MG63 (cell line): ENCODE measurements at regions not wholly inside any gene's neighbourhood (a gene's known extent, or its start where the extent isn't known, plus 50 kb on each side); places are given as distances from the start of the nearest gene placed in this dataset.

ENCODE experiments used
- DNase-seq: peaks from one replicate; pipeline ENCODE4 v3.0.0-alpha.2; 2020
- H3K27me3 ChIP-seq: fragments of 250-450 bp; sonication (Bioruptor Pico); 2 replicates; pipeline ENCODE4 v1.5.1; 2020; ENCODE audit warnings: mild to moderate bottlenecking, moderate library complexity
- H3K36me3 ChIP-seq: fragments of 250-450 bp; sonication (Bioruptor Pico); 2 replicates; pipeline ENCODE4 v1.5.1; 2020; ENCODE audit warnings: mild to moderate bottlenecking, moderate library complexity
- H3K4me3 ChIP-seq: fragments of 250-450 bp; sonication (Bioruptor Pico); 2 replicates; pipeline ENCODE4 v1.5.1; 2020; ENCODE audit warnings: mild to moderate bottlenecking, moderate library complexity
- H3K9me3 ChIP-seq: fragments of 250-450 bp; sonication (Bioruptor Pico); 2 replicates; pipeline ENCODE4 v1.5.1; 2020; ENCODE audit warnings: mild to moderate bottlenecking, moderate library complexity

DNA sequence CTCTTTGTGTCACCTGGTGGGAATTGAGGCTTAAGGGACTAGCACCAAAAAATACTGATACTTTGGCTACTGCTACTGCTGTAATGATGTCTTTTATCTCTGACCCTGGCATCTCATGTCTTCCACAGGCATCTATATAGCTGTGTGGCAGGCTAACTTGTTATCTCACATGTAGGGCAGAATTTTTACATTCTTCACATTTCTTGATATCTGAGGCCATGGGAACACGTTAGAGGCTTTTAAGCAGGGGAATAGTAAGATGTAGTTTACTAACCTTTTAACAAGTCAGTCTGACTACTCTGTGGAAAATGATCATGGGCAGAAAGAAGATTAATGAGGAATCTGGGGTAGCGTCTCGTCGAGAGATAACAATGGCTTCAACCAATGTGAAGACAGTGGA lies 498.4 kb downstream of the PCNX1 start:
- H3K27me3 ChIP-seq, result no peaks in the 10 kb centered on the region
- no peak overlapping the region for H3K4me3 ChIP-seq
- H3K36me3 ChIP-seq, result no peaks in the 10 kb centered on the region
- no peak for DNase-seq
- H3K9me3 ChIP-seq, result no peaks in the 10 kb centered on the region

DNA sequence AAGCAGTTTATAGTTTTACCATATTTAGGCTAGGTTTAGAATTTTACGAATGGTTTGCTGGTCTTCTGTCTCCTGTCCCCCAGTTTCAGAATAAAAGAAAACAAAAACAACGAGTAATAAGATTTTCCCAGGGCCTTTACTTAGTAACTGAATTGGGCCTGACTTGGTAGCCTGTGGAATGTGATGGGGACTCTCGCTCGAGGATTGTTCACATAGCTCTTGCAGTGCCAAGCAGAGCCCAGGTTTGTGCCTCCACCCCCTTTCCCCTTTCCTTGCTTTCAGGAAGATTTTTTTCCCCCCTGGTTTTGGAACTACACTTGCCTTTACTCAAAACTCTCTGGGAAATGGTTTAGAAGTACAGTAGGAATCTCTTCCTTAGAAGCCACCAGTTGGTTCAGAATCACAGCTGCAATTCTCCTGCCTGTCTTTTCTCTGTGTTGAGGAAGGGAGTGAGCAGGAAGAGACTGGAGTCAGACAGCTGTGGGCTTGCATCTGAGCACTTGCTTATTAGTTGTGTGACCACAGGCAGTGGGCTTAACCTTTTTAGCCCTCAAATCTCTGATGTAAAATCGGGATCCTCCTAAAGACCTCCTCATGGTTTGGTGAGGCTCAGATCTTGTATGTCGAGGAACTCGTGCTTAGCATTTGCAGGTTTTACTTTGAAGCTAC lies 501.2 kb downstream of the PCNX1 start:
- no peak for DNase-seq
- Histone ChIP-seq H3K9me3 (no peaks in the 10 kb centered on the region), H3K4me3 (no peak overlapping the region), H3K27me3 (no peaks in the 10 kb centered on the region), H3K36me3 (no peaks in the 10 kb centered on the region)

DNA sequence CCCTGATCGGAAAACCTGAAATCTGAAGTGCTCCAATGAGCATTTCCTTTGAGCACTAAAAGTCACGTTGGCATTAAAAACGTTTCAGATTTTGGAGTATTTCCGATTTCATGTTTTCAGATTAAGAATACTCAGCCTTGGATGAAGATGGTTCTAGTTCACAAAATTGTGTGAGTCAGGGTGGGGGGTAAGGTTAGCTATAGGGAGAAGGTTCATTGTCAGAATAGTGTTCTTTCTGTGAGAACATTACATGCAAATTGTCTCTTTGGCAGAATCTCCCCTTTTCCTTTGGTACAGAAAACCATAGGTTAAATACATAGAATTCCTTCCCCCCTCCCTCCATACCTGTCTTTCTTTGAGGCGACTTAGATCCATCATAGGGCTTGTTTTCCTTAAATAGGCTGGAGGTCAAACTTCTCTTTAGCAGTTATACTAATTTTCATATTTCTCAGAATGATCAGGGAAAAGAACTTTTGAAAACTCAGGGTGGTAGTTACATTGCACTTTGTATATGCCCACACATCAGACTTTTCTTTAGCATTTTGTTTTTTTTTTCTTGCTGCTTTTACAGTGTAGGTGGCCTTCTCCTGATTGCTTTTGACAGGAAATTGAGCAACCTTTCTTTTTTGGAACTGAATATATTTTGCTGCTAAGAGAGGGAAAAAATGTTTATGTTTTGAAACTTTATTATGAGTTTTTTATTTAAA lies 503.5 kb downstream of the PCNX1 start:
- no peaks in the 10 kb centered on the region for H3K9me3 ChIP-seq
- no peak for DNase-seq
- no peak overlapping the region for H3K4me3 ChIP-seq
- H3K36me3 ChIP-seq, result no peaks in the 10 kb centered on the region
- no peaks in the 10 kb centered on the region for H3K27me3 ChIP-seq

GRCh38 chr14:71411285-71411595 lies 504.0 kb downstream of the PCNX1 start:
- H3K36me3 ChIP-seq, result no peaks in the 10 kb centered on the region
- no peaks in the 10 kb centered on the region for H3K9me3 ChIP-seq
- no peak for DNase-seq
- no peak overlapping the region for H3K4me3 ChIP-seq
- no peaks in the 10 kb centered on the region for H3K27me3 ChIP-seq

DNA sequence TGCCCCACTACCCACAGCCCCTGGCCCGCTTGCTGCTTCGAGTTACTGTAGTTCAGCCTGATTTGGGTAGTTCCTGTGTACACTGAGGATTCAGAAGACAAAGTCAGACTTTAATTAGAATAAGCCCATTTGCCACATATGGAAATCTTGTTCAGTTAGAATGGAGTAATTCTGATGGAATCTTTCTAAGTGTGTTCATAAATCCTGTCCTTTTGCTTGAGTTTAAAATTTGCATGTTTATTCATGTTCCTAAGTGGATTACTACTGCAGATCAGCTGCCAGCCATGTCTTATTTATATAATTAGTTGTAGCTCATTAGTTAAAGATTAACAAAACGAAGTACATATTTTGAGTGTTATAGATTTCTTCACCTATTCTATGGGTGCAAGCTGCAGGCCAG lies 504.5 kb downstream of the PCNX1 start:
- Histone ChIP-seq H3K4me3 (no peak overlapping the region), H3K36me3 (no peaks in the 10 kb centered on the region), H3K27me3 (no peaks in the 10 kb centered on the region), H3K9me3 (no peaks in the 10 kb centered on the region)
- no peak for DNase-seq

- H3K27me3 ChIP-seq, result no peaks in the 10 kb centered on the region
- H3K36me3 ChIP-seq, result no peaks in the 10 kb centered on the region
- no peak overlapping the region for H3K4me3 ChIP-seq
- H3K9me3 ChIP-seq, result no peaks in the 10 kb centered on the region
- no peak for DNase-seq
Observed at GRCh38 chr14:71414631-71415403, 507.6 kb downstream of the PCNX1 start.

- Histone ChIP-seq H3K9me3 (no peaks in the 10 kb centered on the region), H3K27me3 (no peaks in the 10 kb centered on the region), H3K4me3 (no peak overlapping the region), H3K36me3 (no peaks in the 10 kb centered on the region)
- DNase-seq, result no peak
Observed at GRCh38 chr14:71415404-71415690, 508.1 kb downstream of the PCNX1 start.

DNA sequence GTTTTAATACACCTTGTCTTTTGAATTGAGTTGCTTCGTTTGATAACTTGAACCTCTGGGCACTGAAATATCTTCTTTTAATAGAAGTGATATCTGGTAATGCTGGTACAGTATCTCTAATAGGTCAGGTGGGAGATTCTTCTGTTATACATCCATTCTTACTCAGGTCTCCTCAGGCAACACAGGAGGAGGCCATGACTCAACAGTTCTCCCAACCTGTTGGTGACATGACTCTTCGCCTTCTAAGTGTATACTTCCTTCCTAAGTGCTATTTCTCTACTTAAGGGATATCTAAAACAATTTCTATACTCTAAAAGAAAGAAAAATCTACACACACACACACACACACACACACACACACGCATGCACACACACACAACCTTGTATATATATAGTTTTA lies 509.1 kb downstream of the PCNX1 start:
- H3K36me3 ChIP-seq, result no peaks in the 10 kb centered on the region
- H3K9me3 ChIP-seq, result no peaks in the 10 kb centered on the region
- no peaks in the 10 kb centered on the region for H3K27me3 ChIP-seq
- no peak overlapping the region for H3K4me3 ChIP-seq
- no peak for DNase-seq

DNA sequence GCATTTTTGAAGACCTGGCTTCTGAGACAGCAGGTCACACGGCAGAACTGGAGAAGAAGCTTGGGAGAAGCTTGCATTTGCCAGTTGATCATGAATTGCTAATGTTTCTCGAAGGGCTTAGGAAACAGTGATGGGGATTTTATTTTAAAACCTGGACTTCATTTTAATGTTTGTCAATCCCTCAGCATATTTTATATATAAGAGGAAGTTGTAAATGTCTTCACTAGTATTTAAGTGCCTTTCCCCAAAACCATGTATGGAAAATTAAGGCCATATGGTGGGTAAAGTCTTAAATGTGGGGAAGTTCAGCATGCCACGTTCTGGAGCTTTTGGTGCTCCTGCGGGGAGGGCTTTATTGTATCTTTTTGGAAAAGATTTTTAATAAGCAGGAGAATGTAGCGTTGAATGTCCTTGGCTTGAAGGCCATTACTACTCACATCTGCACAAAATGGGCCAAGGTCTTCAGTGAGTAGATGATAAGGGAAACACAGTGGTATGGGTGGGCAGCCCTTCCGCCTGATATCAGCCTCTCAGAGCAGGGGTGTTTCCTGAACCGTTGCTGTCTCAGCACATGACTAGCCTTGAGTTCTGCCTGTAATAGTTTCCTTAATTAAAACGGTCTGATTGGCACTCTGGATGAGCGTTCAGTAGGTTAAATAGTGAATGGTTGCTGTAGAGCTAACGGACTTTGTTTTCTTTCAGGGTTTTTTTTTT lies 511.4 kb downstream of the PCNX1 start:
- Histone ChIP-seq H3K36me3 (no peaks in the 10 kb centered on the region), H3K9me3 (no peaks in the 10 kb centered on the region), H3K27me3 (no peaks in the 10 kb centered on the region), H3K4me3 (no peak overlapping the region)
- no peak for DNase-seq

DNA sequence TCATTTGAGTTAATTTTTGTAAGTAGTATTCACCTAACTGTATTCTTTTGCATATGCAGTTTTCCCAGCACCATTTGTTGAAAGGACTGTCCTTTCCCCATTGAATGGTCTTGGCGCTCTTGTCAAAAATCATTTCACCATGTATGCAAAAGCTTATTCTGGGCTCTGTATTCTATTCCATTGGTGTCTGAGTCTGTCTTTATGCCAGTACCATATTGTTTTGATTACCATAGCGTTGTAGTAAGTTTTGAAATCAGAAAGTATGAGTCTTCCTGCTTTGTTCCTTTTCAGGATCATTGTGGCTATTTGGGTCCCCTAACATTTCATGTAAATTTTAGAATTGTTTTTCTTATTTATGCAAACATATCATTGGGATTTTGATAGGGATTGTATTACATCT lies 508.7 kb upstream of the RGS6 start:
- Histone ChIP-seq H3K4me3 (no peak overlapping the region), H3K27me3 (no peaks in the 10 kb centered on the region), H3K36me3 (no peaks in the 10 kb centered on the region), H3K9me3 (peaks cover 16% of the 10 kb centered on the region)
- no peak for DNase-seq

- DNase-seq, result no peak
- Histone ChIP-seq H3K36me3 (no peaks in the 10 kb centered on the region), H3K27me3 (no peaks in the 10 kb centered on the region), H3K9me3 (peaks cover 16% of the 10 kb centered on the region), H3K4me3 (no peak overlapping the region)
Observed at GRCh38 chr14:71424941-71425340, 507.3 kb upstream of the RGS6 start.

DNA sequence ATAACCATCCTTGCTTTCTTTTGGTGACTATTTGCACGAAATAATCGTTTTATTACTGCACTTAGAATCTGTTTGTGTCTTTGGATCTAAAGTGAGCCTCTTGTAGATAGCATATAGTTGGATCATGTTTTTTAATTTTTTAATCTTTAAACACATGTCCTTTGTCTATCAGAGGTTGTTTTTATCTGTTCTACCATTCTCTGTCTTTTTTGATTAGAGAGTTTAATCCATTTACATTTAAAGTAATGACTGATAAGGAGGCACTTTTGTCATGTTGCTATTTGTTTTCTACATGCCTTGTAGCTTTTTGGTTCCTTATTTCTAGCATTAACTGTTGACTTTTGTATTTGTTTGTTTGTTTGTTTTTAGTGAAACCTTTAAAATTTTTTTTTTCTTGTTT lies 506.2 kb upstream of the RGS6 start:
- Histone ChIP-seq H3K36me3 (no peaks in the 10 kb centered on the region), H3K27me3 (no peaks in the 10 kb centered on the region), H3K9me3 (peaks cover 16% of the 10 kb centered on the region), H3K4me3 (no peak overlapping the region)
- no peak for DNase-seq

DNA sequence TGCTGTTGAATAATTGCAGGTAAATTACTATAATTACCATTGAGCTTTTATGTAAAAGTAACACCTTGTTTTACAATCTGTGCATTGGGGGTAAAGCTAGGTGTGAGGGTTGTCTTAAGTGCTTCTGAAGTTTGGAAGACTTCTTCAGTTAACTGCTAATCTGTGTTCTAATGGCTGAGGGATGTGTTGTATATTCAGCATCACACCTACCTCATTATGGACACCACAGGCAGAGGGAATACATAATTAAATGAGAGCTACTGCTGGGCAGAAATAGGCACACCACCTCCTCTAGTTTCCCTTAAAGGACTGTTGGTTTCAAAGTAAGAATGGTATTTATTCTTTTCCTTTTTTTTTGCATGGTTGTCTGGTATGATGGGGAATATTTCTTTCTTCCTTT lies 502.3 kb upstream of the RGS6 start:
- Histone ChIP-seq H3K9me3 (peaks cover 12% of the 10 kb centered on the region), H3K4me3 (no peak overlapping the region), H3K27me3 (no peaks in the 10 kb centered on the region), H3K36me3 (no peaks in the 10 kb centered on the region)
- no peak for DNase-seq

GRCh38 chr14:71430321-71430677 lies 501.9 kb upstream of the RGS6 start:
- no peaks in the 10 kb centered on the region for H3K36me3 ChIP-seq
- peaks cover 12% of the 10 kb centered on the region for H3K9me3 ChIP-seq
- no peak for DNase-seq
- H3K4me3 ChIP-seq, result no peak overlapping the region
- H3K27me3 ChIP-seq, result no peaks in the 10 kb centered on the region

GRCh38 chr14:71430678-71431376 lies 501.4 kb upstream of the RGS6 start:
- Histone ChIP-seq H3K4me3 (no peak overlapping the region), H3K9me3 (peaks cover 8% of the 10 kb centered on the region), H3K36me3 (no peaks in the 10 kb centered on the region), H3K27me3 (no peaks in the 10 kb centered on the region)
- no peak for DNase-seq

DNA sequence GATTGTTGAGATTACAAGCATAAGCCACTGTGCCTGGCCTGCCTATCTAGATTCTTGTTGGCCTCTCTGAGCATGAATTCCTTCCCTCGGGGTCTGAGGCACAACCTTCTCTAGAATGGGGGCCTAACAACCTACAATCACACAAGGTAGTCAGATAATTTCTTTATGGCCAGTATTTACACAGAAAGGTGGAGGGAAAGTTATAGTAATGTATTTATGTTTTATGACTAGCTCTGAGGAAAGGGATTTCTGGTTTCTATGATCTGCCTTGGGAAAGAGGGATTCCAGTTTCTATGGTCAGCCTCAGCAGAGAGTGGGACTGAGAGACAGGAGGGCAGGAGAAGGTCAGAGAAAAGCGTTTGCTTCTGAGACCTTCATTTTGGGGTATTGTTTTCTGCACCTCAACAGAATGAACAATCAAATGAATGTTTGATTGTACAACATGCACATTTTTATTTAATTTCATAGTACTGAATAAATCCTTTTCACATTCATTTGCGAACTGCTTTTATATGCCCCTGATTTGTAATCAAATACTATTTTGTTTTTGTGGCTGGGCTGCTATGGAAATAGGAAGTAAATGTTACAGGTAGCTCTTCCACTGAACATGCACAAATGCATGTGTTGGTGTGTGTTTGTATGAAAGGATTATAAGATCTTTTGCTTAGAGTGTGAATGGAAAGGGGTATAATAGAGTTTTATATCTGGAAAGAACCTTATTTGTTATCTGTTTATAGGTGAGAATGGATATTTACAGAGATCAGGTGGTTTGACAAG lies 499.7 kb upstream of the RGS6 start:
- no peaks in the 10 kb centered on the region for H3K9me3 ChIP-seq
- H3K36me3 ChIP-seq, result no peaks in the 10 kb centered on the region
- H3K4me3 ChIP-seq, result no peak overlapping the region
- no peak for DNase-seq
- no peaks in the 10 kb centered on the region for H3K27me3 ChIP-seq
